Limb (tissue), 2 donors: ENCODE measurements at regions not wholly inside any gene's neighbourhood (a gene's known extent, or its start where the extent isn't known, plus 50 kb on each side); places are given as distances from the start of the nearest gene placed in this dataset.
"Not testable (repeated sequence)": the region's sequence is repeated elsewhere in the genome, so short reads cannot be mapped to it uniquely, and the experiment has no call there.

Source experiments
- DNase-seq, 2 donors: peaks; one replicate each; pipeline ENCODE4 v3.0.0-alpha.2; 2016; ENCODE audit errors: extremely low spot score in 2 of 2

- DNase-seq = no peak
These were observed 152.5 kb upstream of the CADM1 start for GRCh38 chr11:115656669-115657068.

GRCh38 chr11:115656041-115656440, 151.8 kb upstream of the CADM1 start:
- DNase-seq = no peak

GRCh38 chr11:115654792-115655191, 150.6 kb upstream of the CADM1 start:
- DNase-seq = no peak

GRCh38 chr11:115653926-115654325, 149.7 kb upstream of the CADM1 start:
- DNase-seq = no peak

GRCh38 chr11:115653076-115653475, 148.9 kb upstream of the CADM1 start:
- no peak for DNase-seq

GRCh38 chr11:115652496-115652895, 148.3 kb upstream of the CADM1 start:
- no peak for DNase-seq

- DNase-seq = no peak
These were observed 147.9 kb upstream of the CADM1 start for GRCh38 chr11:115652094-115652493.

- DNase-seq = no peak
These were observed 145.2 kb upstream of the CADM1 start for GRCh38 chr11:115649461-115649860.

- peak in 1 of 2 donors; percentile 77 for DNase-seq
These were observed 141.6 kb upstream of the CADM1 start for GRCh38 chr11:115645631-115646317.

- DNase-seq = no peak
These were observed 140.6 kb upstream of the CADM1 start for GRCh38 chr11:115644856-115645255.

- no peak for DNase-seq
These were observed 139.5 kb upstream of the CADM1 start for GRCh38 chr11:115643549-115644270.

GRCh38 chr11:115642660-115643059, 138.4 kb upstream of the CADM1 start:
- DNase-seq = no peak

GRCh38 chr11:115637599-115638241, 133.5 kb upstream of the CADM1 start:
- no peak for DNase-seq

GRCh38 chr11:115636753-115637527, 132.7 kb upstream of the CADM1 start:
- DNase-seq = no peak

GRCh38 chr11:115633977-115634376, 129.8 kb upstream of the CADM1 start:
- DNase-seq = not testable (repeated sequence)

- DNase-seq = no peak
These were observed 127.8 kb upstream of the CADM1 start for GRCh38 chr11:115632061-115632460.

GRCh38 chr11:115631609-115632008, 127.4 kb upstream of the CADM1 start:
- no peak for DNase-seq

- no peak for DNase-seq
These were observed 126.0 kb upstream of the CADM1 start for GRCh38 chr11:115630214-115630613.

- no peak for DNase-seq
These were observed 125.3 kb upstream of the CADM1 start for GRCh38 chr11:115629456-115630015.

GRCh38 chr11:115627666-115628460, 123.6 kb upstream of the CADM1 start:
- DNase-seq = no peak

- DNase-seq = no peak
These were observed 122.9 kb upstream of the CADM1 start for GRCh38 chr11:115627071-115627470.
